H1 (cell line): ENCODE measurements at regions not wholly inside any gene's neighbourhood (a gene's known extent, or its start where the extent isn't known, plus 50 kb on each side); places are given as distances from the start of the nearest gene placed in this dataset.

ENCODE experiments used
- CTCF ChIA-PET: fragments of 300-600 bp; sonication (Branson Sonifier 250); formaldehyde crosslinking; loops from one replicate; lab custom pipeline; 2021; ENCODE audit not compliant: partially characterized antibody; lab: Charles Lee
- POLR2A ChIA-PET: fragments of 300-600 bp; sonication (Branson Sonifier 250); formaldehyde crosslinking; loops from one replicate; lab custom pipeline; 2021; ENCODE audit warnings: inconsistent platforms; ENCODE audit not compliant: partially characterized antibody; lab: Charles Lee
- DNase-seq, 2 experiments: peaks; one replicate each; pipeline versions ENCODE4 v3.0.0 to v3.0.0-alpha.2; 2010 to 2022; ENCODE audit warnings: low spot score in 2 of 2, low read depth in 1 of 2, mixed read lengths in 1 of 2
- FAIRE-seq: peaks from 2 replicates; lab custom pipeline; 2011; peaks lifted over from hg19 to GRCh38; lab: Jason Lieb, UNC
- H2AFZ ChIP-seq: 2 replicates; pipeline ENCODE4 v1.8.1; 2012; ENCODE audit warnings: low read length, inconsistent platforms
- H2AK5ac ChIP-seq: 2 replicates; pipeline ENCODE4 v1.6.1; 2013; ENCODE audit warnings: low read depth, low read length
- H2BK120ac ChIP-seq: replicated peaks from 2 replicates; pipeline ENCODE3; 2013; ENCODE audit warnings: low read depth, low read length, inconsistent platforms
- H2BK12ac ChIP-seq: 2 replicates; pipeline ENCODE4 v1.6.1; 2013; ENCODE audit warnings: low read depth, low read length
- H2BK15ac ChIP-seq: 2 replicates; pipeline ENCODE4 v1.6.1; 2013; ENCODE audit warnings: low read length
- H2BK20ac ChIP-seq: 2 replicates; pipeline ENCODE4 v1.6.1; 2013; ENCODE audit warnings: low read length
- H2BK5ac ChIP-seq: 2 replicates; pipeline ENCODE4 v1.6.1; 2013; ENCODE audit warnings: low read depth, low read length
- H3K14ac ChIP-seq: 2 replicates; pipeline ENCODE4 v1.6.1; 2013; ENCODE audit warnings: inconsistent platforms; ENCODE audit not compliant: insufficient read length
- H3K18ac ChIP-seq: 2 replicates; pipeline ENCODE4 v1.6.1; 2013; ENCODE audit warnings: low read length; ENCODE audit errors: extremely low read depth
- H3K23ac ChIP-seq: 2 replicates; pipeline ENCODE4 v1.6.1; 2013; ENCODE audit warnings: inconsistent platforms; ENCODE audit not compliant: insufficient read length
- H3K23me2 ChIP-seq: 2 replicates; pipeline ENCODE4 v1.6.1; 2013; ENCODE audit warnings: low read depth, low read length
- H3K27ac ChIP-seq: 2 replicates; pipeline ENCODE4 v1.6.1; 2011; ENCODE audit warnings: low read depth, low read length, inconsistent platforms
- H3K27me3 ChIP-seq, 4 experiments: replicated peaks in 1 of 4; 1 replicate in 1 of 4; 2 replicates in 3 of 4; pipeline versions ENCODE4 v1.6.1 to v1.8.1; 2011 to 2013; ENCODE audit warnings: low read length in 3 of 4, mild to moderate bottlenecking in 3 of 4, inconsistent platforms in 2 of 4, mixed read lengths in 2 of 4, moderate library complexity in 1 of 4; ENCODE audit not compliant: control insufficient read depth in 3 of 4, insufficient read depth in 3 of 4; ENCODE audit errors: extremely low read depth in 1 of 4
- H3K36me3 ChIP-seq, 4 experiments: 2 replicates each; pipeline versions ENCODE4 v1.6.1 to v1.8.1; 2011 to 2013; ENCODE audit warnings: mild to moderate bottlenecking in 4 of 4, low read length in 3 of 4, moderate library complexity in 2 of 4, control low read depth in 1 of 4, inconsistent platforms in 1 of 4; ENCODE audit not compliant: insufficient read depth in 4 of 4, control insufficient read depth in 2 of 4
- H3K4ac ChIP-seq: replicated peaks from 2 replicates; pipeline ENCODE3; 2013; ENCODE audit warnings: low read length, low read depth, mixed read lengths, inconsistent platforms; ENCODE audit not compliant: insufficient read length
- H3K4me1 ChIP-seq, 4 experiments: replicated peaks in 1 of 4; 1 replicate in 1 of 4; 2 replicates in 3 of 4; pipeline versions ENCODE4 v1.6.1 to v1.8.1; 2011 to 2013; ENCODE audit warnings: low read length in 3 of 4, inconsistent platforms in 2 of 4, mixed read lengths in 1 of 4; ENCODE audit not compliant: insufficient read depth in 4 of 4, control insufficient read depth in 3 of 4
- H3K4me2 ChIP-seq, 2 experiments: 2 replicates each; pipeline versions ENCODE4 v1.6.1 to v1.8.1; 2011 to 2013; ENCODE audit warnings: low read depth in 2 of 2, low read length in 2 of 2, control low read depth in 1 of 2, inconsistent platforms in 1 of 2, mild to moderate bottlenecking in 1 of 2; ENCODE audit not compliant: insufficient read depth in 1 of 2
- H3K4me3 ChIP-seq, 4 experiments: fragments of 200-600, 300-600 bp in 1 of 4; sonication (generic), shearing (Covaris generic), sonication (Bioruptor Twin) in 1 of 4; 2 replicates each; pipeline versions ENCODE4 v1.5.1 to v1.8.1; 2011 to 2016; ENCODE audit warnings: low read length in 4 of 4, low read depth in 3 of 4, control low read depth in 2 of 4, inconsistent platforms in 2 of 4, mild to moderate bottlenecking in 2 of 4, mixed read lengths in 1 of 4, moderate library complexity in 1 of 4; ENCODE audit not compliant: insufficient read depth in 2 of 4; ENCODE audit errors: extremely low read depth in 1 of 4
- H3K56ac ChIP-seq: replicated peaks from 2 replicates; pipeline ENCODE3; 2013; ENCODE audit warnings: low read depth, mild to moderate bottlenecking, mixed read lengths, low read length, inconsistent platforms; ENCODE audit not compliant: insufficient read length
- H3K79me1 ChIP-seq: 2 replicates; pipeline ENCODE4 v1.6.1; 2013; ENCODE audit warnings: low read depth, low read length, control low read depth
- H3K79me2 ChIP-seq, 2 experiments: 2 replicates each; pipeline versions ENCODE4 v1.6.1 to v1.8.1; 2012 to 2013; ENCODE audit warnings: low read length in 2 of 2, mild to moderate bottlenecking in 2 of 2, inconsistent platforms in 1 of 2; ENCODE audit not compliant: insufficient read depth in 2 of 2, control insufficient read depth in 1 of 2
- H3K9ac ChIP-seq, 4 experiments: replicated peaks in 1 of 4; 1 replicate in 1 of 4; 2 replicates in 3 of 4; pipeline versions ENCODE4 v1.6.1 to v1.8.1; 2011 to 2013; ENCODE audit warnings: low read depth in 3 of 4, low read length in 3 of 4, control low read depth in 2 of 4, mild to moderate bottlenecking in 2 of 4, moderate library complexity in 2 of 4, inconsistent platforms in 1 of 4; ENCODE audit errors: extremely low read depth in 1 of 4
- H3K9me3 ChIP-seq, 2 experiments: 2 replicates each; pipeline versions ENCODE4 v1.6.1 to v1.8.1; 2012 to 2013; ENCODE audit warnings: mild to moderate bottlenecking in 2 of 2, moderate library complexity in 2 of 2, control low read depth in 1 of 2, inconsistent platforms in 1 of 2, low read depth in 1 of 2, low read length in 1 of 2, mixed read lengths in 1 of 2; ENCODE audit not compliant: insufficient read depth in 2 of 2
- H4K20me1 ChIP-seq, 2 experiments: replicated peaks in 1 of 2; 2 replicates each; pipeline versions ENCODE3 to v1.8.1; 2011 to 2013; ENCODE audit warnings: inconsistent platforms in 2 of 2, low read length in 2 of 2, mild to moderate bottlenecking in 1 of 2; ENCODE audit not compliant: insufficient read depth in 2 of 2, control insufficient read depth in 1 of 2
- H4K5ac ChIP-seq: 2 replicates; pipeline ENCODE4 v1.6.1; 2013; ENCODE audit warnings: low read length, low read depth, mixed read lengths, inconsistent platforms; ENCODE audit not compliant: insufficient read length
- H4K8ac ChIP-seq: 2 replicates; pipeline ENCODE4 v1.8.0; 2013; ENCODE audit warnings: mild to moderate bottlenecking, moderate library complexity, low read length, inconsistent platforms; ENCODE audit not compliant: insufficient read depth; ENCODE audit errors: extremely low read depth
- H4K91ac ChIP-seq: replicated peaks from 2 replicates; pipeline ENCODE3; 2013; ENCODE audit warnings: low read length, mixed read lengths, inconsistent platforms; ENCODE audit not compliant: insufficient read length
- KDM4A ChIP-seq: IDR thresholded peaks from one replicate; pipeline ENCODE4 v1.7.1; 2012; ENCODE audit warnings: low read depth, mild to moderate bottlenecking, moderate library complexity, low read length, inconsistent platforms; ENCODE audit not compliant: severe bottlenecking
- SP1 ChIP-seq: IDR thresholded peaks from 2 replicates; pipeline ENCODE4 v1.6.1; 2011; ENCODE audit warnings: low read depth, low read length
- TAF1 ChIP-seq: IDR thresholded peaks from 2 replicates; pipeline ENCODE4 v1.6.1; 2011; ENCODE audit warnings: mild to moderate bottlenecking, low read depth, low read length
- TBP ChIP-seq: IDR thresholded peaks from 2 replicates; pipeline ENCODE4 v1.6.1; 2011; ENCODE audit warnings: low read depth, low read length, improper control_type of control experiment
- WGBS, 2 experiments: shearing (Covaris generic) in 1 of 2; methylation state at CpG; one replicate each; pipeline versions ENCODE4 v1.1.6 to v1.1.7; 2013 to 2015; ENCODE audit warnings: low lambda C conversion rate in 2 of 2, mixed read lengths in 2 of 2, inconsistent platforms in 1 of 2, low coverage in 1 of 2, missing lambda C conversion rate in 1 of 2; ENCODE audit not compliant: insufficient replicate concordance in 2 of 2, insufficient coverage in 1 of 2, insufficient read length in 1 of 2; ENCODE audit errors: extremely low coverage in 1 of 2, missing lambda C conversion rate in 1 of 2; 5-methylcytosine and 5-hydroxymethylcytosine counted together

- Histone ChIP-seq H4K8ac (no peak overlapping the region), H2BK12ac (no peak overlapping the region), H3K18ac (no peak overlapping the region), H3K9me3 (peaks cover 3 to 9% of the 10 kb centered on the region in 2 experiments; a peak in 3 of 4 replicates), H2BK20ac (no peak overlapping the region), H4K91ac (no peak overlapping the region), H3K23ac (no peak overlapping the region), H2BK5ac (no peak overlapping the region), H3K36me3 (no peaks in the 10 kb centered on the region), H3K4me1 (no peaks in the 10 kb centered on the region), H2AK5ac (no peak overlapping the region), H3K79me1 (no peaks in the 10 kb centered on the region), H3K27me3 (no peaks in the 10 kb centered on the region), H2AFZ (no peak overlapping the region), H3K4me3 (no peak overlapping the region), H3K9ac (no peak overlapping the region), H3K14ac (no peak overlapping the region), H3K4me2 (no peak overlapping the region), H4K20me1 (no peaks in the 10 kb centered on the region), H2BK120ac (no peak overlapping the region), H3K27ac (no peak overlapping the region), H3K56ac (no peak overlapping the region), H3K23me2 (no peaks in the 10 kb centered on the region), H3K4ac (no peak overlapping the region), H3K79me2 (no peaks in the 10 kb centered on the region), H2BK15ac (no peak overlapping the region), H4K5ac (no peak overlapping the region)
- ChIA-PET POLR2A (no interaction called here), CTCF (no interaction called here)
- FAIRE-seq (no peak), DNase-seq (no peak)
- TF ChIP-seq KDM4A, result no peak
- no peak for TF ChIP-seq TAF1
- no peak for TF ChIP-seq TBP
- TF ChIP-seq SP1, result no peak
- 91% methylated on average over 3 of the region's 3 CpGs; no CpG with 5 or more reads in 1 of the 2 experiments for WGBS, 2 experiments
Observed at GRCh38 chr5:106174903-106175302, 1495.8 kb downstream of the EFNA5 start.
